GM13976 (cell line): ENCODE measurements at regions not wholly inside any gene's neighbourhood (a gene's known extent, or its start where the extent isn't known, plus 50 kb on each side); places are given as distances from the start of the nearest gene placed in this dataset.

Experiments
- DNase-seq: peaks from one replicate; pipeline ENCODE4 v3.0.0; 2012; ENCODE audit warnings: low spot score
- in situ Hi-C: fragments of 300-500 bp; cut with MboI; formaldehyde crosslinking; loops from one replicate; pipeline ENCODE4 v1.12.0; 2022; ENCODE audit warnings: low sequenced_read_pairs, mixed read lengths, inconsistent platforms; ENCODE audit not compliant: unreplicated experiment
- TF ChIP-seq, protein P1 (sequence below): IDR thresholded peaks from 2 replicates; pipeline ENCODE4 v1.5.1; 2012; ENCODE audit warnings: borderline replicate concordance, mild to moderate bottlenecking; ENCODE audit not compliant: insufficient read depth; ENCODE audit errors: extremely low read depth, missing control alignments, control extremely low read depth

DNA sequence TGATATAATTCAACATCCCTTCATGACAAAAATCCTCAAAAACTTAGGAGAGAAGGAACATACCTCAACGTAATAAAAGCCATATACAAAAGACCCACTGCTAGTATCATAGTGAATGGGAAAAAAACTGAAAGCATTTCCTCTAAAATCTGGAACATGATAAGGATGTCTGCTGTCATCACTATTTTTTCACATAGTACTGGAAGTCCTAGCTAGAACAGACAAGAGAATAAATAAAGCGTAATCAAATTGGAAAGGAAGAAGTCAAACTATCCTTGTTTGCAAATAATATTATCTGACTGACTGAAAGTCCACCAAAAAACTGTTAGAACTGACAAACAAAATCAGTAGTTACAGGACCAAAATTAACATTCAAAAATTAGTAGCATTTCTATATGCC, 985.4 kb upstream of the AGA start:
- no peak for DNase-seq
- TF ChIP-seq, protein P1, sequence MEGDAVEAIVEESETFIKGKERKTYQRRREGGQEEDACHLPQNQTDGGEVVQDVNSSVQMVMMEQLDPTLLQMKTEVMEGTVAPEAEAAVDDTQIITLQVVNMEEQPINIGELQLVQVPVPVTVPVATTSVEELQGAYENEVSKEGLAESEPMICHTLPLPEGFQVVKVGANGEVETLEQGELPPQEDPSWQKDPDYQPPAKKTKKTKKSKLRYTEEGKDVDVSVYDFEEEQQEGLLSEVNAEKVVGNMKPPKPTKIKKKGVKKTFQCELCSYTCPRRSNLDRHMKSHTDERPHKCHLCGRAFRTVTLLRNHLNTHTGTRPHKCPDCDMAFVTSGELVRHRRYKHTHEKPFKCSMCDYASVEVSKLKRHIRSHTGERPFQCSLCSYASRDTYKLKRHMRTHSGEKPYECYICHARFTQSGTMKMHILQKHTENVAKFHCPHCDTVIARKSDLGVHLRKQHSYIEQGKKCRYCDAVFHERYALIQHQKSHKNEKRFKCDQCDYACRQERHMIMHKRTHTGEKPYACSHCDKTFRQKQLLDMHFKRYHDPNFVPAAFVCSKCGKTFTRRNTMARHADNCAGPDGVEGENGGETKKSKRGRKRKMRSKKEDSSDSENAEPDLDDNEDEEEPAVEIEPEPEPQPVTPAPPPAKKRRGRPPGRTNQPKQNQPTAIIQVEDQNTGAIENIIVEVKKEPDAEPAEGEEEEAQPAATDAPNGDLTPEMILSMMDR = no peak
- in situ Hi-C loops = no loop called here

GRCh38 chr4:178448372-178449035, 1006.3 kb upstream of the AGA start:
- in situ Hi-C loops = no loop called here
- no peak for DNase-seq
- TF ChIP-seq, protein P1 = no peak

DNA sequence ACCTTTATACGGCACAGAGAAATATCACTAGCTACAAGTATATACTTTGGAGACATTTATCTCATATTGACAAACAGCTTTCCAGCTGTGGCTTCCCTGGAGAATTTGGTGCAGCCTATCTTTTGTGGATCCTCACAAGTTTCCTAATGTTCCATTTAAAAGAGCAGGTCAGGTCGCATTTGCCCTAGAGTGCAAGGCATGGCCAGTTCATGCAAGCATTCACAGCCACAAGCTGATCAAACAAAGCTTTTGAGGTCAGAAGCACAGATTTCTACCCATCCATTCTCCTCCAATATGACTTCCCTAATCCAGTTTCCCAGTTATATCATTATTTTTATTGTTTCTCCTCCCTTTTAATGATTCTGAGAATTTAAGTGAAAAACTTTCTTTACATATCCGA, 1008.4 kb upstream of the AGA start:
- DNase-seq = no peak
- TF ChIP-seq, protein P1 = no peak
- in situ Hi-C loops = no loop called here

- TF ChIP-seq, protein P1 = no peak
- DNase-seq = no peak
- in situ Hi-C loops = no loop called here
These were observed 1010.8 kb upstream of the AGA start for GRCh38 chr4:178453057-178453456.

DNA sequence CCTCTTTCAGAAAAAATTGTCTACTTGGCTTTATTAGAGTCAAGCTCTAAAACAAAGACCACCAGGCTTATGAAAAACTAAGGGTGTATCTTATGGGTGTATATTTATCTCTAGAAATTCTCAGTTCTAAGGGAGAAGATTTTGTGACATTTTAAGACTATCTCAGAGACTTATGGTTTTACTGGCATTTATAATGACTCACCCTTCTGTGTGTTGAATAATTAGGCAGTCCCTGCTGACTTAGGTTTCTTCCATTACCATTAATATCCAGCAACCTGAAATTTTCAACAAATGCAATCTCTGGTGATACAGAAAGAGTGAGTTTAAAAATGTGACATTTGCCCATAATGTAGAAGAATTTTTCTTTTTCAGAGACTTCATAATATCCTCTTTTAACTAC, 1015.0 kb upstream of the AGA start:
- in situ Hi-C loops = no loop called here
- TF ChIP-seq, protein P1 = no peak
- no peak for DNase-seq

DNA sequence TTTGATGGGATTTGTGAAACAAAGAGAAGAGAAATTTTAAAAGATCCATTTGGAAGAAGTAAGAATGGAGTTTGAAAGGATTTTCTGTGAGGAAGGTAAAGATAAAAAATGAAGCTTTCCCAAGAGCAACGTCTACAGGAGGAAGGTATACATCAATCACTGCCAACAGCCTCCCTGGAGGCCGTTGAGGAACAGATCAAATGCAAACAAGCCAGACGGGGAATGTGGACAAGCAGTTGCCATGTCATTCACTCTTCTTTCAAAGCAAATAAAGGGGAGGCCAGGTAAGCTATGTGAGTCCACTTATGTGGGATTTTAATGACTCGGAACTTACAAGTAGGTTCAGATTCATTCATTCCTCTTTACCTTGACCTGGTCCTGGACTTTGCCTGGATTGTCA, 1020.5 kb upstream of the AGA start:
- TF ChIP-seq, protein P1 = no peak
- in situ Hi-C loops = no loop called here

More for the DNA sequence above, 1020.5 kb upstream of the AGA start:
- no peak for DNase-seq
